ENCODE measurements at regions not wholly inside any gene's neighbourhood (a gene's known extent, or its start where the extent isn't known, plus 50 kb on each side); places are given as distances from the start of the nearest gene placed in this dataset.

DNA sequence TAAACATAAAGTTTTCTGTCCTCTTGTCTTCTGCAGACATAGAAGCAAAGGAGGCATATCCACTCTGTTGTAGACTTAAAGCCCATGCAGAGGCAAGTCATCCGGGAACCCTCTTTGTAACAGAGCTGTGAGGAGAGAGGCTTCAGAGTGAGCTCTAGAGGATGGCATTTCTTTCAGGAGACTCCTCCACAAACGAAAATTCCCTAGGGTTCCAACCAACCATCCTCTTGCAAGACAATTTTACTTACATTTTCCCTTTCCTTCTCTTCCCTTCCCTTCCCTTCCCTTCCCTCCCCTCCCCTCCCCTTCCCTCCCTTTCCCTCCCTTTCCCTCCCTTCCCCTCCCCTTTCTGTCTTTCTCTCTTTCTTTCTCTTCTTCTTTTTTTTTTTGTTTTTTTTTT is 446.3 kb upstream of the MAP2 start:
- DNase-seq = no peak
- Histone ChIP-seq H3K36me3 (ENCODE audit: low read depth) (no peaks in the 10 kb centered on the region), H3K4me3 (no peak overlapping the region), H3K4me1 (ENCODE audit: low read depth) (no peaks in the 10 kb centered on the region), H3K9me3 (no peaks in the 10 kb centered on the region)
- no peak for ATAC-seq
- TF ChIP-seq, protein P1, sequence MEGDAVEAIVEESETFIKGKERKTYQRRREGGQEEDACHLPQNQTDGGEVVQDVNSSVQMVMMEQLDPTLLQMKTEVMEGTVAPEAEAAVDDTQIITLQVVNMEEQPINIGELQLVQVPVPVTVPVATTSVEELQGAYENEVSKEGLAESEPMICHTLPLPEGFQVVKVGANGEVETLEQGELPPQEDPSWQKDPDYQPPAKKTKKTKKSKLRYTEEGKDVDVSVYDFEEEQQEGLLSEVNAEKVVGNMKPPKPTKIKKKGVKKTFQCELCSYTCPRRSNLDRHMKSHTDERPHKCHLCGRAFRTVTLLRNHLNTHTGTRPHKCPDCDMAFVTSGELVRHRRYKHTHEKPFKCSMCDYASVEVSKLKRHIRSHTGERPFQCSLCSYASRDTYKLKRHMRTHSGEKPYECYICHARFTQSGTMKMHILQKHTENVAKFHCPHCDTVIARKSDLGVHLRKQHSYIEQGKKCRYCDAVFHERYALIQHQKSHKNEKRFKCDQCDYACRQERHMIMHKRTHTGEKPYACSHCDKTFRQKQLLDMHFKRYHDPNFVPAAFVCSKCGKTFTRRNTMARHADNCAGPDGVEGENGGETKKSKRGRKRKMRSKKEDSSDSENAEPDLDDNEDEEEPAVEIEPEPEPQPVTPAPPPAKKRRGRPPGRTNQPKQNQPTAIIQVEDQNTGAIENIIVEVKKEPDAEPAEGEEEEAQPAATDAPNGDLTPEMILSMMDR (IDR thresholded peaks at IDR 0.05) = no peak
- intact Hi-C loops (cut with DNase I, micrococcal nuclease) = no loop called here

DNA sequence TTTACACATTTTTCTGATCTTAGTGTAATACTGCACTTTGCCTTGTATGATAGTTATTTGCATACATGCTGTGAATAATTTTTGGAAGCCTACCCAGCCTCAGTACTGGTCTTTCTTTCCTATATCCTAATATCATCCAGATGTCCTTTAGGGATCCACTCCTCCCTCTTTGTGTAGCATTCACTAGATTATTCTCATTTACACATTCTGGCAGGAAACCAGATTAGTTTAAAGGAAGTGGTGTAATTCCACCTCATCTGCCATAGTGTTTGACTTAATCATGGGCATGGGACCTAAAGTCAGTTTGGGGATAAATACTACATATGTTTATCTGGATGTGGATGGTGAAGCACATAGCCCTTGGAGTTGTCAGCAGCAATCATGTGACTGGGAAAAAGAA is 444.9 kb upstream of the MAP2 start:
- no peak for ATAC-seq
- Histone ChIP-seq H3K36me3 (ENCODE audit: low read depth) (no peaks in the 10 kb centered on the region), H3K9me3 (no peaks in the 10 kb centered on the region), H3K4me3 (no peak overlapping the region), H3K4me1 (ENCODE audit: low read depth) (no peaks in the 10 kb centered on the region)
- DNase-seq = no peak
- intact Hi-C loops (cut with DNase I, micrococcal nuclease) = no loop called here
- TF ChIP-seq, protein P1 (IDR thresholded peaks at IDR 0.05) = no peak

DNA sequence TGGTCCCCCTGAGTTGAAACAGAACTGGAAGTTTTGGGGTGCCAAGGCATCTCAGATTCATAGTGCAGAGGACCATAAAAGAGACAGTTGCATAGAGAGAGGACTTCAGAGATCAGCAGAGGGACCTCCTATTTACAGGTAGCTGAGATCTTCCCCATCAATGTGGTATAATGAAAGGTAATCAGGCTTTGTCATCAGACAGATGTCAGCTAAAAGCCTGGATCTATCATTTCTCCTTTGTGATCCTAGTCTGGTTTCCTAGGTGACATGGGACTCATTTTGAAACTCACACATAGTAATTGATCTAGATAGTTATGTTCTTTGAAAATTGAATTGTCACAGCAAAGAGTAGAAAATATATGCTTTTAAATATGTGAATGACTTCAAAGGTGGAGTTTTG is 443.5 kb upstream of the MAP2 start:
- ATAC-seq (no peak), DNase-seq (no peak)
- Histone ChIP-seq H3K9me3 (no peaks in the 10 kb centered on the region), H3K4me3 (no peak overlapping the region), H3K4me1 (ENCODE audit: low read depth) (no peaks in the 10 kb centered on the region), H3K36me3 (ENCODE audit: low read depth) (no peaks in the 10 kb centered on the region)
- intact Hi-C loops (cut with DNase I, micrococcal nuclease) = no loop called here
- TF ChIP-seq, protein P1 (IDR thresholded peaks at IDR 0.05) = no peak

DNA sequence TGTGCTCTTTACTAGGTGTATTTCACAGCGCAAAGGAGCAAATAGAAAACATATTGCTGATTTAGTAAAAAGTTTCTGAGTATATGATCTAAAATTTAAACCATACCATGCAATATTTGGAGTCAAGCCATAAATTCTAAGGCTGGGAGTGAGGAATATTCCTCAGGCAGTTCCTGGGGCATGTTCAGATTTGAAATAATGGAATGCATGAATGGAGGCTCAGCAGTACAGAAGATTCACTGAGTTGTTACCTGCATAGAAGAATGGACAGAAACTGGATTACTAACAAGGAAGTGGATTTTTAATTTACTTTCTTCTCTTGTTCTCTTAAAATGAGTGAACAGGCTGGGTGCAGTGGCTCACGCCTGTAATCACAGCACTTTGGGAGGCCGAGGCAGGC is 441.0 kb upstream of the MAP2 start:
- Histone ChIP-seq H3K36me3 (ENCODE audit: low read depth) (no peaks in the 10 kb centered on the region), H3K4me3 (no peak overlapping the region), H3K4me1 (ENCODE audit: low read depth) (no peaks in the 10 kb centered on the region), H3K9me3 (no peaks in the 10 kb centered on the region)
- TF ChIP-seq, protein P1 (IDR thresholded peaks at IDR 0.05) = no peak
- intact Hi-C loops (cut with DNase I, micrococcal nuclease) = no loop called here
- ATAC-seq (no peak), DNase-seq (no peak)

DNA sequence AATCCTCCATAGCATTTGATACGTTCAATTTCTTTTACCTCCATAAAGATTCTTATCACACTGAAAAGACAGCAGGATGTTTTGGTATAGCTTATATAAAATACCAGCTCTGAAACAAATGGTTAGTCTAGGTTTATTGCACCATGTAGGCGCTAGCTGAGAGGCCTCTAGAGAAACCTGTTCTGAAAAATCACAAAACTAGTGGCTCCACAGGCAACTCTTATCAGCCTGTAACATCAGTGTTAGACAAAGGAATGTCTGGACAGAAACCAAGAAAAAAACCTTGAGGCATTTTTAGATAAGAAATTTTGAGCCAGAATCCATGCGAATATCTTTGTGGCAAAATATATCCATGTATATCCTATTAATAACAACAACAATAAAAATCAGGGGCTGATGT is 440.4 kb upstream of the MAP2 start:
- Histone ChIP-seq H3K36me3 (ENCODE audit: low read depth) (no peaks in the 10 kb centered on the region), H3K9me3 (no peaks in the 10 kb centered on the region), H3K4me3 (no peak overlapping the region), H3K4me1 (ENCODE audit: low read depth) (no peaks in the 10 kb centered on the region)
- ATAC-seq (no peak), DNase-seq (no peak)
- intact Hi-C loops (cut with DNase I, micrococcal nuclease) = no loop called here
- TF ChIP-seq, protein P1 (IDR thresholded peaks at IDR 0.05) = no peak

DNA sequence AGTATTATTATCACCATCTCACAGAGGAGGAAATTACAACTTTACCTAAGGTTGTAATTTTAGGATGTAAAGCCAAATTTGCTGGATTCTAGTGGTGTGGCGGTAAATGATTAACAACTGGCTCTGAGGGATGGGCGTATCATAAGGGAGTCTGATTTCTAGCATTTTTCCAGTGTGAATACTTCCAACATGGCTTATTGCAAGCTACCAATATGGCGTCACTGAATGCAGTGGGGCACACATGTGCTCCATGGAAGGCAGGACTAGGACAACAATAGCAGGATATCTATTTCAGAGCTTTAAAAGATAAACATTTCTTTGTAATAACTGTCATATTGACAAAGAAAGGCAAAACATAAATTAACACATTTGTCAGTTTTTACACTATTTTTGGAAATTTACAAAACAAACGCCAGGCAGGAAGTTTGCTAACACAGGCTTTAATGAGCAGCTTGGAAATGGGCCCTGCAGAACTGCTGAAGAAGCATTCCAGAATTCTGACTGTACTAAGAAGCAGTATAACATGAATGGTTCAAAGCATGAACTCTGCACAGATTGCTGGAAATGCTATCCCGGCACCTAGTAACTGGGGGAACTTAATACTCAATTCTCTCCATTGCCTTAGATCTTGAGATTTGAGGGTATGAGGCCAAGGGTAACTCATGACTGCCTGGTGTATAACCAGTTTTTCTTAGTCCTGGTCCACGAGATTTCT is 439.3 kb upstream of the MAP2 start:
- Histone ChIP-seq H3K4me3 (no peak overlapping the region), H3K36me3 (ENCODE audit: low read depth) (no peaks in the 10 kb centered on the region), H3K4me1 (ENCODE audit: low read depth) (no peaks in the 10 kb centered on the region), H3K9me3 (no peaks in the 10 kb centered on the region)
- no peak for ATAC-seq
- TF ChIP-seq, protein P1 (IDR thresholded peaks at IDR 0.05) = no peak
- intact Hi-C loops (cut with DNase I, micrococcal nuclease) = no loop called here
- DNase-seq = no peak
